ENCODE measurements at regions not wholly inside any gene's neighbourhood (a gene's known extent, or its start where the extent isn't known, plus 50 kb on each side); places are given as distances from the start of the nearest gene placed in this dataset.
"Not testable (repeated sequence)": the region's sequence is repeated elsewhere in the genome, so short reads cannot be mapped to it uniquely, and the experiment has no call there.

- no peak for DNase-seq
These were observed 220.8 kb downstream of the SPP2 start for GRCh38 chr2:234271338-234271737.

GRCh38 chr2:234269769-234270204, 219.3 kb downstream of the SPP2 start:
- no peak for DNase-seq

DNA sequence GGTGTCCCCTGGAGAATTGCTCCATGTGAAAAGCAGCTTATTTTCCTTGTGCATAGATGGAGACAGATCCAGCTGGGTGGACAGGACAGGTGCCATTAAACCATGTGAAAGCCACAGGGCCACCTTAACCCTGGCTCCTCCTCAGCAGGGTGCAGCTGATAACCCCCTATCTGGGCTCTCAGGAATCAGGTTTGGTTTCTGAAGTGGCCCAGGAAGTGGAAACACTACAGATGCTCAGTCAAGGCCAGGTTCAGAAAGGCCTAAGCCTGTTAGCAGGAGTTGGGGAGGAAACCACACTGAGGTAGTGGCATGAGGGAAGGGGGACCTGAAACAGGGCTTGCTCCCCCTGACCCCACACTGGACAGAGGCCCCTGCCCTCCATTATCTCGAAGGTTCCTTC, 217.0 kb downstream of the SPP2 start:
- no peak for DNase-seq

DNA sequence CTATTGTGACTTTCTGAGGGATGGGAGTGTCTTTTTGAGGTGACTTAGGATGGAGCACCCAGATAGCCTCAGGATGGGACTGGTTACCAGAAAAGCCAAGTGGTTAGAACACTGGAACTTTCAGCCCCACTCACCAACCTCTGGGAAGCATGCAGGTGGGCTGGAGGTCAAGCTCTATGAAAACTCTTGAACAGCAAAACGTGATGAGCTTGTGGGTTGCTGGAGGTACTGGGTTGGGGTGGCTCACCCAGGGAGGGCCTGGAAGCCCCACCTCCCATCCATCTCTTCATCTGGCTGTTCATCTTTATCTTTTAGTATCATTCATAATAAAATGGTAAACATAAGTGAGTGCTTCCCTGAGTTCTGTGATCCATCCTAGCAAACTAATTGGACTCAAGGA, 216.4 kb downstream of the SPP2 start:
- no peak for DNase-seq

DNA sequence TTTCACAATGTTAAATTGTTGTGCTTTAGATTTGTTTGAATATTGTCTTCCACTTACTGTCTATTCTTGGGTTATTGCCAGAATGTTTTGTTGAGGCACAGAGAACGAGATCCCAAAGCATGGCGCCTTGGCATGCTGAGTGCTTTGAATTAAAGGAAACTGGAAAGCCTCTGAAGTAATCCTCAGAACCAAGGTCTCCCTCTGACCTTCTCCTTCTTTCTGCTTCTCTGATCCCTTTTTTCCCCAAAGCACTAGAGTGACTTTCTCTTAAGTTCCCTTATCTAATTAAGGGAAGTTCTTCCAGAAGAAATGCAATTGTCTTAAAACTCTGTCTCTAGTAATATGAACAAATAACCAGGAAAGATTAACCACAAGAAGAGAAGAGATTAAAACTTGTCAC, 214.7 kb downstream of the SPP2 start:
- DNase-seq = no peak

DNA sequence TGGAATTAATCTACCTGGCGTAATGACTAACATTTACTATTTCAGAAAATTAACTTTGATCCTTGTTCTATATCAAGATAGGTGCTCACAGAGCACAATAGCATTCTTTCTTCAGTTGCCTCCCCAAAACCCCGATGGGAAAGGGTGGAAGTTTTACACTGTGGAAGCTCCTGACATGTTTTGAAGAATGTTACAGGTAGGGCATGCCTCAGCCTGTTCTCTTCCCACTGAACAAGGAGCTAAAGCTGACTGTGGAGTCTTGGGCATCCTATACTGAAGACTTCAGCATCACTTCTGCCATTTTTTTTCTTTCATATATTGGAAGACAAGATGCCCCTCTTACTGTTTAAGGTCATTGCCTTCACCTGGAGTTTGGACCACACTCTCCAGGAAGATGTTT, 211.2 kb downstream of the SPP2 start:
- no peak for DNase-seq

DNA sequence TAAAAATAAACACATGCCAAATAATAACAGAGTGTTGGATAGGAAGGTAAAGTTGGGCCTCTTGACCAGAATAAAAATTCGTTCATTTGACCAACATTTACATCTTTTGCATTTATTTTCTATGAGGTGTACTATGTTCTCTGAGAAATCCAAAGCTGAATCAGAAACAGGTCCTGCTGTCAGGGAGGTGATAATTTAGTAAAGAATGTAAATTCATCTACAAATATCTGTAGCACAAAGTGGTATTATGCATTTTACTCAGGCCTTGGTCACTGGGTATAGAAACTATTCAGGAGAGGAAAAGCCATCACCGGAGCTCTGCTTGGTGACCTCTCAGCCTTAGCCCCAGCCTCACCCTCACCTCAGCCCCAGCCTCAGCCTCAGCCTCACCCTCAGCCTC, 208.9 kb downstream of the SPP2 start:
- DNase-seq = no peak

DNA sequence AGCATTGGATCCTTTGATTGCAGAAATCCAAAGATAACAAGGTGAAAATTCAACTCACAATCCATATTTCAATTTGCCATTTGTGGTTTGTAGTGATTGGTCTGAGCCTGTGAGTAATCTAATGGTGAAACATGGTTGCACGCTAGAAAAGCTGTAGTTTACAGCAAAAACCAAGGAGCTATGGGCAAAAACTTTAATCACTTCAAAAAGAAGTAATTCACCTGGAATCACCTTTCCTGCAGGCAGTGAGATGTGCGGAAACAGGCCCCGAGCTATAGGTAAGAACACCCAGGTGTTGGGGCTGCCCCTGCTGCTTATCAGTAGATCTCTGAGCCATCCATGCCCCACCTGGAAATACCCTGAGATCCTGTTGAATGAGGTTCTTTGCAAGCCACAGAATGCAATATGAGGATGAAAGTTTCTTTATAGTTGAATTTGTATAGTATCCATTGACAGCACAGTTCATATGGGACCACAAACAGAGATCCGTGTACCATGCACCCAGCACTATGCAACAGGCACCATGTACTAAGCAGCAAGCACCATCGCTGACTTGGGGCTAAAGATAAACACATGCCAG, 208.2 kb downstream of the SPP2 start:
- no peak for DNase-seq

GRCh38 chr2:234257859-234258561, 207.5 kb downstream of the SPP2 start:
- peak; percentile 91 to 93 for DNase-seq

- no peak for DNase-seq
These were observed 206.0 kb downstream of the SPP2 start for GRCh38 chr2:234256516-234256915.

DNA sequence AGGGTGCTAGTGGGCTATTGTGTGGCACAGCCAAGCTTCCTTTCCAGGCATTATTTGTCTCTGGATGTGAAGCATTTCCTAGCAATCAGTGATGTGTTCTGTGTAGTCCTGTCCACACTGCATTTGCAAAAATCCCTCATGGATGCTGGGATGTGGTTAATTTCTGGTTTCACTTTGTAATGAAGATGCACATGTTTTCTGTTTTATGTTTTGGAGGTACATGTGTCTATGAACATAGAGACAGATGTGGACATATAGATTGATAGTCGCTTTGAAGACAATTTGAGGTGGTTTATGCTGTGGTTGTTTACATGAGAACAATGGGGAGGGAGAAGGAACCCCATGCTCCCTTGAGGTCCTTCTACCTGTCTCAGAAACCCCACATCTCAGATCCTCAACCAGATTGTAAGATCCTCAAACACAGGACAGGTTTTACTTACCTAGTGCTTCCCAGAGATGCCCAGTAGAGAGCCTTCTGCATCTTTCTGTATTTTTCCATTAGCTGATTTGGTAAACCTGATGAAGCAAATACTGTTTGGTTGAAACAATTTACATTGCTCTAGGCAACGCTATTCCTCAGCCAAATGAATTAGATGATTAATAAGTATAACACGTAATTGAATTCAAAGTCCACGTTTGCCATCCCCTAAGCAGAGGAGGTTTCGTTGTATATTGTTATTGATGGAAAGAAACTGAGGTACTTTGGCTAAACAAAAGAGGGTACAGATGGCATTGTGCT, 204.4 kb downstream of the SPP2 start:
- DNase-seq = no peak

GRCh38 chr2:234252772-234253171, 202.3 kb downstream of the SPP2 start:
- DNase-seq = no peak

DNA sequence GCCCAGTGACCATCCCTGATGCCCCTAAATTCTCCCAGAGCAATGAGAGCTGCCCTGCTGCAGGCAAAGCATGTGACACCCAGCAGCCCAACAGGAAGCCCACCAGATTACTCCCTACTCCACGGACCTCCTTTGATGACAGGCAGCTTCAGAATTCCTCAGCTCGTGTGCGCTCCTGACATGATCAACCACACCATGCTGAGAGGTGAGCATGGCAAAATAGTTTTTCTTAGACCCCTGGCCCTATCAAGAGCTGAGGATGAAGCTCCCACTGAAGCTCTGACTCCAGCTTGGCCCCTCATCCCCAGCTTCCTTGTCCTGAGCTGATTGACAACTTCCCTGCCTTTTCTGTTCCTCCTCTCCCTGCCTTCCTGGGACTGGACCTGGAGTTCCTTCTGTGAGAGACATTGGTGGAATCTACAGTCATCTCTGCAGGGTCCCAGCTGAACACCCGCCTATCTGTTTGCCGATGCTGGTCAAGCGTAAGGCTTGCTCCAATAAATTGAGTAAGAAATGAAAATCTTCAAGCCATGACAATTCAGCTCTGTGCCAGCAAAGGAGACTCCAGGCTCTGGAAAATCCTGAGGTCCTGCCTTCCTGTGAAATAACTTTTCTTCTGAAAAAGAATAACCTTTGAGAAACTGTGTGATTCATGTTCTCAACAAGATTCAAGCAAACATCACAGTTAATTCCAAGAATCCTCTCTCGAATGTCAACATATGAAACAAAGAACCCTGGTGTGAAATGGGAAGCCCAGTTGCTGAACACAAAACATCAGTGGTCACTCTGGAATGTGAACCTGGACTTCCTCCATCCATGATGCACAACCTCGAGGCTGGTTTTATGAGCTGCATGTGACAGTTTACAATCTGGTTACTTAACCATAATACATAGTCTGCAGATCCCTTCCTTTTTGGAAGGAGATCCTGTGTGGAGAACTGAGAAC, 201.1 kb downstream of the SPP2 start:
- DNase-seq = peak in 1 of 2 experiments; percentile 36

DNA sequence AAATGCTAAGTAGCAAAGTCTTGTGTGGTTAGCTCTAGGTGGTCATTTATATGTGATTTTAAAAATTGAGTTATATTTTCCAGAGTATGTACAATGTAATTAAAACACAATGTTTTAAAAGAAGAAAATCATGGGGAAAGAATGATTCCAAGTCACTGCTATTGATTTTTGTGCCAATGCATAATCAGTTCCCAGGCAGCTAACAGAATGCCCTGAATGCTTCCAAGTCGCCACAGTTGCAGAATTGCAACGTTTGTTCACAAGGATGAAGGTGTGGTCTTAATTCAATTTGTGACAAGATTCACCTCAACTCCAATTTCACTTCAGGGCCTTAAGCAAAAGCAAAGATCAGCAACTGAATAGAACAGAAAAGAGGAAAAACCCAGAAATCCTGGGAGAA, 200.4 kb downstream of the SPP2 start:
- DNase-seq = no peak

DNA sequence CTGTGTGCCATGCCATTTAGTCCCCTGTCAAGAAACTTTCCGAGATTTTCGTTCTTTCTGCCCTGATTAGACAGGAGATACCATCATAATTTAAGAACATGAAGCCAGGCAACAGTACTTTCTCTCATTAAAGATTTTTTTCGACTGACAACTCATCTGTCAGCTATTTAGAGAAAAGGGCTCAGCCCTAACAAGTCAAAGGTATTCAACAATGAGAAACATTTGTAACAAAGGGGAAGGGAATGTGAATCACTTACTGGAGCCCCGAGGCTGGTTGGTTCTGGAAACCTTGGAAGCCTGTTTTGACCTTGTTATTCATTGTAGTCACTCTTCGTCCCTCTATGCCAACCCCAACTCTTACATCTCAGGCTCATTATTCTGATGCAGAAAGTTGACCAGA, 199.4 kb downstream of the SPP2 start:
- peak; percentile 66 to 90 for DNase-seq

DNA sequence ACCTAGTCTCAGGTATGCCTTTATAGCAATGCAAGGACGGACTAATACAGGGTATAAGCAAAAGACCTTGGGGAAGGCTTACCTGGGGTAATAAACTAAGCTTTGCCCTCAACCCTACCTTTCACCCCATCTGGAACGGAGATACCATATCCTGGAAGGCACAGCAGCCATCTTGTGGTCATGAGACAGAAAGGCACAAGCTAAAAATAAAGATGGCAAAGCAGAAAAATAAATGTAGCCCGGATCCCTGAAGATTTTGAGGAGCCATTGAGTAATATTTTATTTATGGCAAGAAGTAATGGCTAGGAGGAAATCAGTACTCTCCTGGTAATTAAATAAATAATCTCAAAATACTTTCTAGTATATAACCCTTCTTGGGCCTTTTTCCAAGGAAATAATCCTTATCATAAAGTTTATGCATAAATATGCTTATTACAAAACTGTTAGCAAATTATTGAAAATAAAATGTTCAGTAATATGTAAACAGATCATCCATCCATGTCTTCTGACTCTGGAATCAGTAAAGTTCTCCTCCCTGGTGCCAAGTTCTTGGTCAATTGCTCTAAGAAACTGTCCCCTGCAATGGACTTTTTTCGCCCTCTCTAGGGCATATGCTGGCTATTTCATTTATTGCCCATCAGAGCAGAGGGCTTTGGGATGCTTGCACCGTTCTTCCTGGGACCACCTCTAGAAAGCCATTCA, 198.7 kb downstream of the SPP2 start:
- DNase-seq = peak in 1 of 2 experiments; percentile 29

GRCh38 chr2:234248213-234248710, 197.8 kb downstream of the SPP2 start:
- DNase-seq = not testable (repeated sequence)

GRCh38 chr2:234247453-234248180, 197.1 kb downstream of the SPP2 start:
- DNase-seq = no peak

- DNase-seq = peak; percentile 85 to 90
These were observed 195.4 kb downstream of the SPP2 start for GRCh38 chr2:234245945-234246344.

GRCh38 chr2:234243871-234244565, 193.5 kb downstream of the SPP2 start:
- no peak for DNase-seq

DNA sequence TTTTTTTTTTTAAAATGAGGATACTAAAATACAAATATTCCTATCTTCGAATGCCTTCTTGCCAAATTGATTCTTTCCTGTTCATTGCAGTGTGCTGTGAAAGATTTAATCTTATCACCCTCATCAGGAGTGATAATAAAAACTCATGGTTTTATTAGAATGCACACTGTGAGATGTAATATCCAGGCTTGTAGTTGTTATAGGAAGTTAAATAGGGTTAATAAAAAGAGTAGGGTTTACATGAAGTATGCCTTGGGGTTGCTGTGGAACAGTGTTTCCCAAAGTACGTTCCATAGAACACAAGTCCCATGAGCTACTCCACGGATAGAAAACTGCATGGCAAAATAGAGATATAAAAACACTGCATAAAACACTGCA, 191.9 kb downstream of the SPP2 start:
- DNase-seq = no peak

Data from SW 1271 (cell line).